ENCODE measurements at regions not wholly inside any gene's neighbourhood (a gene's known extent, or its start where the extent isn't known, plus 50 kb on each side); places are given as distances from the start of the nearest gene placed in this dataset.

GRCh38 chr1:187234706-187235105, 406.0 kb downstream of the PLA2G4A start:
- in situ Hi-C loops (cut with HindIII; ENCODE audit: low sequenced_read_pairs), result no loop called here

GRCh38 chr1:187236199-187236598, 407.4 kb downstream of the PLA2G4A start:
- in situ Hi-C loops (cut with HindIII; ENCODE audit: low sequenced_read_pairs), result no loop called here

GRCh38 chr1:187236676-187237075, 407.9 kb downstream of the PLA2G4A start:
- in situ Hi-C loops (cut with HindIII; ENCODE audit: low sequenced_read_pairs), result no loop called here

GRCh38 chr1:187237542-187237941, 408.8 kb downstream of the PLA2G4A start:
- in situ Hi-C loops (cut with HindIII; ENCODE audit: low sequenced_read_pairs), result no loop called here

- in situ Hi-C loops (cut with HindIII; ENCODE audit: low sequenced_read_pairs), result no loop called here
These were observed 413.2 kb downstream of the PLA2G4A start for GRCh38 chr1:187241971-187242370.

- in situ Hi-C loops (cut with HindIII; ENCODE audit: low sequenced_read_pairs), result no loop called here
These were observed 415.9 kb downstream of the PLA2G4A start for GRCh38 chr1:187244623-187245022.

GRCh38 chr1:187245201-187245600, 416.5 kb downstream of the PLA2G4A start:
- in situ Hi-C loops (cut with HindIII; ENCODE audit: low sequenced_read_pairs), result no loop called here

- in situ Hi-C loops (cut with HindIII; ENCODE audit: low sequenced_read_pairs), result no loop called here
These were observed 420.4 kb downstream of the PLA2G4A start for GRCh38 chr1:187249196-187249595.

GRCh38 chr1:187252923-187253322, 424.2 kb downstream of the PLA2G4A start:
- in situ Hi-C loops (cut with HindIII; ENCODE audit: low sequenced_read_pairs), result no loop called here

- in situ Hi-C loops (cut with HindIII; ENCODE audit: low sequenced_read_pairs), result no loop called here
These were observed 428.7 kb downstream of the PLA2G4A start for GRCh38 chr1:187257476-187257875.

- in situ Hi-C loops (cut with HindIII; ENCODE audit: low sequenced_read_pairs), result no loop called here
These were observed 432.9 kb downstream of the PLA2G4A start for GRCh38 chr1:187261637-187262036.

- in situ Hi-C loops (cut with HindIII; ENCODE audit: low sequenced_read_pairs), result no loop called here
These were observed 434.0 kb downstream of the PLA2G4A start for GRCh38 chr1:187262731-187263130.

- in situ Hi-C loops (cut with HindIII; ENCODE audit: low sequenced_read_pairs), result no loop called here
These were observed 436.4 kb downstream of the PLA2G4A start for GRCh38 chr1:187264995-187265602.

- in situ Hi-C loops (cut with HindIII; ENCODE audit: low sequenced_read_pairs), result no loop called here
These were observed 437.3 kb downstream of the PLA2G4A start for GRCh38 chr1:187266051-187266450.

GRCh38 chr1:187267827-187268226, 439.1 kb downstream of the PLA2G4A start:
- in situ Hi-C loops (cut with HindIII; ENCODE audit: low sequenced_read_pairs), result no loop called here

GRCh38 chr1:187270256-187270655, 441.5 kb downstream of the PLA2G4A start:
- in situ Hi-C loops (cut with HindIII; ENCODE audit: low sequenced_read_pairs), result no loop called here

GRCh38 chr1:187275346-187275745, 446.6 kb downstream of the PLA2G4A start:
- in situ Hi-C loops (cut with HindIII; ENCODE audit: low sequenced_read_pairs), result no loop called here

- in situ Hi-C loops (cut with HindIII; ENCODE audit: low sequenced_read_pairs), result no loop called here
These were observed 447.3 kb downstream of the PLA2G4A start for GRCh38 chr1:187275985-187276575.

- in situ Hi-C loops (cut with HindIII; ENCODE audit: low sequenced_read_pairs), result no loop called here
These were observed 447.9 kb downstream of the PLA2G4A start for GRCh38 chr1:187276677-187277076.

GRCh38 chr1:187280031-187280430, 451.3 kb downstream of the PLA2G4A start:
- in situ Hi-C loops (cut with HindIII; ENCODE audit: low sequenced_read_pairs), result no loop called here

- in situ Hi-C loops (cut with HindIII; ENCODE audit: low sequenced_read_pairs), result no loop called here
These were observed 452.3 kb downstream of the PLA2G4A start for GRCh38 chr1:187281085-187281484.

- in situ Hi-C loops (cut with HindIII; ENCODE audit: low sequenced_read_pairs), result no loop called here
These were observed 455.2 kb downstream of the PLA2G4A start for GRCh38 chr1:187283984-187284383.

All from DLD1 (cell line).